ENCODE measurements at regions not wholly inside any gene's neighbourhood (a gene's known extent, or its start where the extent isn't known, plus 50 kb on each side); places are given as distances from the start of the nearest gene placed in this dataset.

GRCh38 chr1:184322253-184322652, 64.6 kb upstream of the C1orf21 start:
- no peak for TF ChIP-seq POLR2A (IDR thresholded peaks at IDR 0.05; ENCODE audit: low read length)
- no peak for TF ChIP-seq GATA1 (IDR thresholded peaks at IDR 0.05; ENCODE audit: low read depth, low read length)
